ENCODE measurements at regions not wholly inside any gene's neighbourhood (a gene's known extent, or its start where the extent isn't known, plus 50 kb on each side); places are given as distances from the start of the nearest gene placed in this dataset.
"Not testable (repeated sequence)": the region's sequence is repeated elsewhere in the genome, so short reads cannot be mapped to it uniquely, and the experiment has no call there.

DNA sequence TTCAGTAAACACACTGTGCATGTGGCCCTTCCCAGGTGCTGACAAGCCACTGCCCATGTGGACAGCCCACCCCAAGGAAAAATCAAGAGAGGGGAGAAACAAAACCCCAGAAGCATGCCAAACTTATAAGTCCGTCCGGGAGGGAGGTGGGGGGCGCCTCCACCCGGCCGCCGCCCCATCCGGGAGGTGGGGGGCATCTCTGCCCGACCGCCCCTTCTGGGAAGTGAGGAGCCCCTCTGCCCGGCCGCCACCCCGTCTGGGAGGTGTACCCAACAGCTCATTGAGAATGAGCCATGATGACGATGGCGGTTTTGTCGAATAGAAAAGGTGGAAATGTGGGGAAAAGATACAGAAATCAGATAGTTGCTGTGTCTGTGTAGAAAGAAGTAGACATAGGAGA is 53.8 kb upstream of the C2CD4B start:
- DNase-seq (ENCODE audit: low spot score) = no peak

DNA sequence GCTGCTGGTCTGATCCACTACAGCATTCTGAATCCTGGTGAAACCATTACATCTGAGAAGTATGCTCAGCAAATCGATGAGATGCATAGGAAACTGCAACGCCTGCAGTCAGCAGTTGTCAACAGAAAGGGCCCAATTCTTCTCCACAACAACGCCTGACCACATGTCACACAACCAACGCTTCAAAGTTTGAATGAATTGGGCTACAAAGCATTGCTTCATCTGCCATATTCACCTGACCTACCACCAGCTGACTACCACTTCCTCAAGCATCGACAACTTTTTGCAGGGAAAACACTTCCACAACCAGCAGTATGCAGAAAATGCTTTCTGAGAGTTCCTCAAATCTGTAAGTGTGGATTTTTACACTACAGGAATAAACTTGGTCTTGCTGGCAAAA is 54.7 kb upstream of the C2CD4B start:
- no peak for DNase-seq (ENCODE audit: low spot score)

DNA sequence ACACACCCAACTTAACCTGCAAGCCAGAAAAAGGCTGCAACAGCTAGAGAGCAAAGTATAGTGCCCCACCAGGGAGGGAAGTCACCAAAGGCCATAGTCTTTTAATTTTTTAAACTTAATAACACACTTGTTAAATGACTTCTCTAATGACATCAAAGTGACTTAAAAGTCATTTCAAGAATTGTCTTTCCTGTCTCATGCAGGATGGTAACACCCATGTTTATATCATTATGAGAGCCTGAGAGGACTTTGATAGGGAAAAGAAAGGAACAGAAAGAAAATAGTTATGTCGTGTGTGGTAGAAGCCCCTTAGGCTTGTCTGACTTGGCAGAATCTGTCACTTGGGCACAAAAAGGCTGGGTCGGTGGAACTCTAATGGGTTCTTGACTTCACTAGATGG is 57.9 kb upstream of the C2CD4B start:
- DNase-seq (ENCODE audit: low spot score) = no peak

DNA sequence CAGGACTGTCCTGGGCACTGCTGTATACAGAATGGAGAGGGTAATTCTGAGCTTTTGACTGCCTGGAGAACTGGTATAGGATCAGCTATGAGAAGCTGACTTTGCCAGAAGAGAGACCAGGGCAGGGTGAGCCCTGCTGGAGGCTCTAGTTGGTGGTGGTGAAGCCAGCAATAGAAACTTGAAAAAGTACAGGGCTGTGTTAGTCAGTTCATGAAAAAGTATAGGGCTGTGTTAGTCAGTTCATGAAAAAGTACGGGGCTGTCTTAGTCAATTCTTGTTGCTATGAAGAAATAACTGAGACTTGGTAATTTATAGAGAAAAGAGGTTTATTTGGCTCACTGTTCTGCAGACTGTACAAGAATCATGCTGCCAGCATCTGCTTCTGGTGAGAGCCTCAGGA is 63.5 kb upstream of the C2CD4B start:
- DNase-seq (ENCODE audit: low spot score) = no peak

DNA sequence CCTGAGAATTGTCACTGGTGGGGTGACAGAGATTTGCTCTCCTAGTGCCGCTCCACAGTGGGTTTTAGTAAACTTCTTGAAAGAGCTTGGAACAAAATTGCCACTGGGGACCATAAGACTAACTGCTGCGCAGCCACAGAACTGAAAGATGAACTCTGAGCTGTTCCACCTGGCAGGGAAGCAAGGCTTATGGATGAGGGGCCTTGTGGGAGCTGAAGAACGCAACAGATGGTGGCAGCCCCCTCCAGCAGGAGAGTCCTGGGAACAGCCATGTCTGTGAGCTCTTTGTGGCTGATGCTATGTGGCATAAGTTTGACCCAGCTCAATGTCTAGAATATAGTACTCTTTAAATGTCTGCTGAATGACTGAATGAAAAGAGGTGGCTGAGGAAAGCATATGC is 66.8 kb upstream of the C2CD4B start:
- DNase-seq (ENCODE audit: low spot score) = no peak

DNA sequence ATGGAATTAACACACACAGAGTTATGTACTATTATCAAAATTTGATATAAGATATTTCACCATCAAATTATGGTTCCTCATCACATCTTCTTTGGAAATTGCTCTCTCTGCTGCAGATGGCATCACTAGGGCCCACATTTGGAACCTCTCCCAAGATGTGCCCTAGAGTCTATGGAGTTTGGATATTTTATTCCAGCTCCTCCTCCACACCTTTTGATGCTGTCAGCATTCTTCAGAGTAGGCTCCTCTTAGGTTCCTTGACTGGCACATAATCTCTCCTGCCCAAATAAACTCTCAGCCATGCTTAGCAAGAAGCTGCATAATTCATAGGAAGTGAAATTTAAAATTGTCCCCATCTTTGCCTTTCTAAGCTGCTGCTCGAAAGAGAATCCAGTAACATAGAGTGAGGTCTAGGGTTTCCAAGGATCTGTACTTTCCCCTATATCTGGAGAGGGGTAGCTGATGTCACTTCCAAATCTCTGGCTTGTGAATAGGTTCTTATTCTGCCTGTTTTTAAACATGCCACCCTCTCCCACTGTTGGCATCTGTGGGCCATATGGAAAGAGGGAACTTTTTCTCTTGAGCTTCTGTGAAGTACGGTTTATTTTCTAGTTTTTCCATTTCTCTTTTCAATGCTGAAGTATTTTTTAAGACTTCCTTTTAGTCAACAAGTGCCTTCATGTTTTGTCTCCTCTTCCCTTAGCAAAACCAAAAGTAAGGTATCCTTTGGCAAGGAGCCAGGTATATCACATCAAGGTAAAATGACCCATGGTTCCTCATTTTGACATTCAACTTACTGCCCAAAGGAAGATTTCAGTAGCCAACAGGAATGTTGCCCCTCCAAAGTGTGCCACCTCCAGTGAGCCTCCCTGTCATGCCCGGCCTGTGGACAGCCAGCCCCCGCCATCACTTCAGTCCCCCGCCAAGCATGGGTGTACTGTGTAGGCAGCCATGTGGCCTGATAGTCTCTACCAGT is 75.3 kb upstream of the C2CD4B start:
- DNase-seq (ENCODE audit: low spot score) = no peak

DNA sequence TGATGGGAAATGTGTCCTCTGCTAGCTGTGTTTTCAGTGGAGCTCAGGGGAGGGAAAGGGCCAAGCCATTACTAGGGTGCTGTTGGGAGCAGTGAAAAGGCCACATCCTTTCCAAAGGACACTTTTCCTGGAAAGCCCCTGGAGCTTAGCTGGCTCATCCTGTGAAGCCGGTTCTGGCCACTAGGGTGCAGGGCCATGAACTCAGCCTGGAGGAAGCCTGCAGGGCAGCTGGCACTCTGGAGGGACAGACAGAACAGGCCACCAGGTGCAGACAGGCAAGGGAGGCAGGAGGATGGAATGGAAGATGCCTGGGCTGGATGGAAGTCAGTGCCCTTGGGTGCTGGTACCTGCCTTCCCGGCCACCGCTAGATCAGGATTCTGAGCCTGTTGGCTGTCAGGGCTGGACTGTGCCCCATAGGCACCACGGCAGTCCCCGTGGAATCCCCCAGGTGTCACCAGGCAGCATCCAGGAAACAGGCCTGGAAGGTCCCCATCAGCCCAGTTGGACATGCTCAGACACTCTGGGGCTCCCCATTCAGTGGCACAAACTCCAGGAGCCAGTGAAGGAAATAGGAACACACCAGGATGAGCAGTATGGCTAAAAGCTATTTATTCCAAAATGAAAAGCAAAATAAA is 76.2 kb upstream of the C2CD4B start:
- no peak for DNase-seq (ENCODE audit: low spot score)

DNA sequence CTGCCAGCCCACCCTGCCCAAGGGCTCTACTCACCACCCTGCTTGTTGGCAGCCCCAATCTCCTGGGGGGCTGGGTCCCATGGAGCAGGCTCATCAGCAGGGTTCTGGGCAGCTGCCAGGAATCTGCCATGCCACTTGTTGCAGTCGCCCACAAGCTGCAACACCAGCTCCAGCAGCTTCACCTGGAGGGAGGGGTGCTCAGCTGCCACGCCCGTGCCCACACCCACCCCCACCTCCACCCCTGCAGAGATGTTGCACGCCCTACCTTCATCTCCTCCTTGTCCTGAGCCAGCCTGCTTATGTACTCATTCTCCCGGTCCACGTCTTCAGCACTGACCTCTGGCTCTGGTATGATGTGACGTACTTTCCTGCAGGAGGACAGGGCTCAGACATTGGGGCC is 77.9 kb upstream of the C2CD4B start:
- no peak for DNase-seq (ENCODE audit: low spot score)

DNA sequence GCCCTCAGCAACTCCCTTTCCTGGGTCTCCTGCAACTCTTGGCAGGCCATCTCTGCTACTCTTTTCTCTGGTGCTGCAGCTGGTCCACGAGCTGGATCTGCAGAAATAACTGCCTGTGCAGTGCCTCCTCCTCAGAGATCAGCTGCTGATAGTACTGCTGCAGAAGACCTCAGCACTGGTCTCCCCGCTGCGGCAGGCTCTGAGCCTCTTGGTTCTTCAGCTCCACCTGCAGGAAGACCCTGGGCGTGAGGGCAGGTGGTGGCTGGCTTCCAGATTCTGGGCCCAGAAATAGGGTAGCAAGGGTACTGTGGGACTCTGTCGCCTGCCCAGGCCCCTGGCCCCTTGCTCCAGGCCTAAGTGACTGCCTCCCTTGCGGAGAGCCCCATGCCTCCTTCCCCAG is 79.7 kb upstream of the C2CD4B start:
- no peak for DNase-seq (ENCODE audit: low spot score)

DNA sequence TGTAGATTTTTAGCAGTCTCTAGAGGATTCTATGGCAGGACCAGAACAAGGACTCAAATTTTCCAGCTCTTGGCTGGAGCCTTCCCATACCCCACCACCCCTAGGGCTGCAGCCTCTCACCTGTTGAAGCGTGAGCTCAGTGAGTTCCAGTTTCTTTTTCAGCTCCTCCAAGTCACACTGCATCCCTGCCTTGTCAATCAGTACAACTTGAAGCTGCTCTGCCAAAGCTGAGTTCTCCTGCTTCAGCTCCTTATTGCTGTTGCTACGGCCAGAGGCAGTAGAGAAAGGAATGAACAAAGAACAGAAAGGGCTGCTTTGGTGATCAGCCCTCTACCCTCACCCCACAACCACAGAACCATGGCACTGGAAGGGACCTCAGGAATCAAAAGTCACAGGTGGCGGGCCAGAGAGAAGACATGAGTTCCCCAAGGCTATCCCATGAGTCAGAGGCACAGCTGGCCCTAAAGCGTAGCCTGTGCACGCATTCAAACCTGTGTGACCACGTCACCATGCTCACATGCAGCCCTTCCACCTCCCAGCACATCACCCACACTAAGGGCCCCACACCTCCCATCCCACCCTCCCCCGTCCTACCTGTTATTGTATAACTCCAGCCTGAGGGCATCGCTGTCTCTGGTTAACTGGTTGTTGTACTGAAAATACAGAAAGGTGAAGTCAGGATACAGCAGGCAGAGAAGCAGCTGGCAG is 83.3 kb upstream of the C2CD4B start:
- DNase-seq (ENCODE audit: low spot score) = no peak

DNA sequence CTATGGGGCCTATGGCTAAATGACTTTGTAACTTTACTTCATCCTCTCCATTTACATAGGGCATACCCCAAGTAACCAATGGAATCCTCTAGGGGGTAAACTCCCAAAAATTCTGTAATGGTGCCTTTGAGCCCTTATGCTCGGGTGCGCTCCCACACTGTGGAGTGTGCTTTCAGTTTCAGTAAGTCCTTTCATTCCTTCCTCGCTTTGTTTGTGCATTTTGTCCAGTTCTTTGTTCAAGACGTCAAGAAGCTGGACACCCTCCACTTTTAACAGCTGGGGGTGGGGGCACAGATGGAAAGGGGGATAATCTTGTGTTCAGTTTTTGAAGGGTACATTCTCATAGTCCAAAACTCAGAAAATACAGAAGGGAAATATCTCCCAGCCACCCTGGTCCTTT is 84.4 kb upstream of the C2CD4B start:
- no peak for DNase-seq (ENCODE audit: low spot score)

DNA sequence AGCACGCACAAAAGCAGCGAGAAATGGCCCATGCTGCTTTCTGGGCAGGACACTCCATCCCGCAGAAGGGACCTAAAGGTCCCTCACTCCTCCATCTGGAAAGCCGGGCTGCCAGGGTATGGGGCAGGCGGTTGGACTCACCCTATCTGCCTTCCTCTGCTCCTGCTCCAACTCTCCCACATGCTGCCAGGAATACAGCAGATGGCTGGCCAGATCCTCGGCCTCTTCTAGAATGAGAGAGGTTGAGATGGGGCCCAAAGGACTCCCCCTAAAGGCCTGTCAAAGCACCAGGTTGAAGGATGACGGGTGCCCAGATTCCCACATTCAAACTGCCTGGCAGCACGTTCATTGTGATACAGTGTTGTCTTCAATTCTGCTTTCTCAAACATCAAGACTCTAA is 85.1 kb upstream of the C2CD4B start:
- DNase-seq (ENCODE audit: low spot score) = no peak

DNA sequence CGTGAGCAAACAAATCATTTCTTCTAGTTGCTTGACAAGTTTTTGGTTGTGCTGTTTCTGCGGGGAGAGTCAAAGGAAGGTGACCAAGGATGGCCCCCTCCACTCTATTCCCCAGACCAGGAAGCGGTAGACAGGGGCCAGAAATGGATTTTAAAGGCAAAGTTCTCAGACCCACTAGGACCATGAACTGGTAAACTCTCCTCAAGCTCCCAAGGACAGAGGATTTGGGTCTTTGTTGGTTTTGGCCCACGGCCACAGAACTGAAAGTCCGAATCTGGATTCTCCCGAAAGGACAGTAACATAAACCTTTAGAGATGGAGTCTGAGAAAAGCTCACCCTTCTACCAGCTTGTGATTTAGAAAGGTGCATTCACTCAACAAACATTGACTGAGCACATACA is 85.9 kb upstream of the C2CD4B start:
- no peak for DNase-seq (ENCODE audit: low spot score)

DNA sequence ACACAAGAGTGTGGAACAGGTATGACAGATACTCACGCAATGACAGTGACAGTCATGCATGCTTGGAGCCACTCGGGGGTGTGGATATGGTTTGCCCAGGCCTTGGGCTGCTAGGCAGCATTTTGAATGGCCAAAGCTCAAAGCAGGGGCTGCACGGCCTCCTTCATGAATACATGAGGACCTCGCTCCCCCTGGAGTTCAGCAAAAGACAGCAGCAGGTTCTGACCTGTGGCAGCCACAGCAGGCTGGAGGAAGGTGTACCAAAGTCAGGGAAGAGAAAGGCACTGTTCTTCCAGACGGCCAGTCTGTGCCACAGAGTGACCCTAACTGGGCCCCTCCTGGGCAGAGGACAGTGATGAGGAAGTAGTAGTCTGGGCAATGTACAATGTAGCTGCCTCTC is 88.2 kb upstream of the C2CD4B start:
- DNase-seq (ENCODE audit: low spot score) = no peak

DNA sequence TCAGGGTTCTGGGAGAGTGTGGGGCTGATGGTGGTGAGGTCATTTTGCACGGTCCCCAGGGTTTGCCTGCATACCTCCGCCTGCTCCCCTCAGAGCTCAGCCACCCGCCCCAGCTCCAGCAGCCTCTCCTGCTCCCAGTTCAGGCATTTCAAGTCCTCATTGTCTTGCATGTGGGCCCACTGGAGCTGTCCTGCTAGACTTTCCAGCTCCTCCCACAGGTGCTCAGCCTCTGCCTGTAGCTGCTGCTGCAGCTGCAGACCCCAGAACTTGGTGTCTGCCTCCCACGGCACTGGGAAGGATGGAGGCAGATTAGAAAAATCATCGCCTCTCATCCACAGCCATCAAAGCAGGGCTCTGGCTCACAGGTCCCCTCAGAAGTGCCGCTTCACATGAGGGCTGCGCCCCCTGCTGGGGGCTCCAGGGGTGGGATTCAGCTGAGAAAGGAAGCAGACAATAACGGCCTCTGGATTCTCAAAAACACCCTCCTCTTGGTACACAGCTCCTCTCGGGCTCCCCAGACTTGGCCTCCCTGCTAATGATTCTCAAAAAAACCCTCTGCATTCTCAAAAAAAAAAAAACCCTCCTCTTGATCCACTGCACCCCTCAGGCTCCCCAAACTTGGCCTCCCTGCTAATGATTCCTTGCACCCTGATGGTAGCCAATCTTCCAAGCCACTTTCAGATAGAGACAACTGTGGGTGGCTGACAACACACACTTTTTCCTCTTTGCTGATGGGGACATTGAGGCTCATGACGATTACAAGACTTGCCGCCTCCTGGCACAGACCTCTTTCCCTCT is 89.3 kb upstream of the C2CD4B start:
- DNase-seq (ENCODE audit: low spot score) = no peak

DNA sequence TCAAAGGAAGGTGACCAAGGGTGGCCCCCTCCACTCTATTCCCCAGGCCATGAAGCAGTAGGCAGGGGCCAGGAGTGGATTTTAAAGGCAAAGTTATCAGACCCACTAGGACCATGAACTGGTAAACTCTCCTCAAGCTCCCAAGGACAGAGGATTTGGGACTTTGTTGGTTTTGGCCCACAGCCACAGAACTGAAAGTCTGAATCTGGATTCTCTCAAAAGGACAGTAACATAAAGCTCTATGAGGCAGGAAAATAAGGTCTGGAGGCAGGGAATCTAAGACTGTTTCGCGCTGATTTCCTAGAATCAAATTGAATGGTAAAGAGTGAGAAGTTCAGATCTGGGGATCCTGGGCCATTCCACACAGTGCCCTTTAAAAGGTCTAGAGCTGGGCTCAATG is 91.3 kb upstream of the C2CD4B start:
- DNase-seq (ENCODE audit: low spot score) = not testable (repeated sequence)

DNA sequence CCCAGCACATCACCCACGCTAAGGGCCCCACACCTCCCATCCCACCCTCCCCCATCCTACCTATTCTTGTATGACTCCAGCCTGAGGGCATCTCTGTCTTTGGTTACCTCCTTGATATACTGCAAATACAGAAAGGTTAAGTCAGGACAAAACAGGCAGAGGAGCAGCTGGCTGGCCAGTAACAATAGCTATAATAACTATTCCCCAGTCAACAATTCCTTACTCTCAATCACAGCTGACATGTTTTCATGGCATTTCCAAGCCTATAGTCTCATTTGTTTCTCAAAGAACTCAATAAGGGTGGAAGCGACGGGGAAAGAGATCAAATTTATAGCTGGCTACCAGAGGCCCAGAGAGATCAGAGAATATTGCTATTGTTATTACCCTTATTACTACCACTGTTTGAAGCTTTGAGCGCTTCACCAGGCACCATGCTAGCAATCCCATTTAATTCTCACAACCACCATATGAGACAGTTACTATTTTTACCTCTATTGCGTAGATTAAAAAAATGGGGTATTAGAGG is 93.0 kb upstream of the C2CD4B start:
- DNase-seq (ENCODE audit: low spot score) = no peak

DNA sequence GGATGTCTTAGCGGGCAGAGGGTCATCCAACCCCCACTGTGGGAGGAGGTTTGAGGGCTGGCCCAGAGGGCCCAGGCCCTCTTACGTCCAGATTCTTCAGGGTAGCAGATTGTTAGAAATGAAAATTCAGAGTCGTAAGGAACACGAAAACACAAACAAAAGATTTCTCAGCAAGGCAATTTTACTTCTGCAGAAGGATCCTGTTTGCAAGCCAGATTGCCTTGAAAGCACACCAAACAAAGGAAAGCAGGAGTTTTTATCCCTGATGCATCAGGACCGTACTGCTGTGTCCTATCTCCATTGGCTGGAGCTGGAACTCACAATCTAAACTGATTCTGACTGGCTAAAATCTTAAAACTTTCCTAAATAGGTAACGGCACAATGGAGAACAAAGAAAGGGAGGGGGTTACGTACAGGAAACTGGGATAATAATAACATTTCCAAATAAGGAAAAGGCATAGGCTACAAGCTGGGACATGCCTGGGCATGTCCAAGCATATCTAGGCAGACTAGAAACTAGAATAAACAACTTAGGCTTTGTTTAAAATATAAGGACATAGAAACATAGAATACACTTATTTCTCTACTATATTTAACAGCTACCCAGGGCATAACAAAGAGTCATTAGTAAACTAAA is 97.3 kb upstream of the C2CD4B start:
- DNase-seq (ENCODE audit: low spot score) = no peak

DNA sequence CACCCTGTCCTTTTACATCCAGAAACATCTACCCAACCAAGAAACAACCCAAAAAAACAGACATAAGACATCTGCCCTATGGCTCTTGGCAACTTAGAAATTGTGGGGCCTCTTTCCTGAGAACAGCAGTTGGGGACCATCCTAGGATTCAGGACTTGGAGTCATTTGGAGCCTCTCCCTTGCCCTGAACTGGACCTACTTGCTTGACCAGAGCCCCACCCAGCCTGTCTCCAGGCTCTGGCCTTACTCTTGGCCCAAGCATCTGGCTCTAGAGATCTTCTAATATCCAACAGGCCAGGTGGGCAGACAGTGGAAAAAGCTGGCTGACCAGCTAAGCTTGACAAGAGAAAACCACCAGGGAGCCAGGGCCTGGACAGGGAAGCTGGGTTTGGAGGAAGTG is 99.1 kb upstream of the C2CD4B start:
- no peak for DNase-seq (ENCODE audit: low spot score)

DNA sequence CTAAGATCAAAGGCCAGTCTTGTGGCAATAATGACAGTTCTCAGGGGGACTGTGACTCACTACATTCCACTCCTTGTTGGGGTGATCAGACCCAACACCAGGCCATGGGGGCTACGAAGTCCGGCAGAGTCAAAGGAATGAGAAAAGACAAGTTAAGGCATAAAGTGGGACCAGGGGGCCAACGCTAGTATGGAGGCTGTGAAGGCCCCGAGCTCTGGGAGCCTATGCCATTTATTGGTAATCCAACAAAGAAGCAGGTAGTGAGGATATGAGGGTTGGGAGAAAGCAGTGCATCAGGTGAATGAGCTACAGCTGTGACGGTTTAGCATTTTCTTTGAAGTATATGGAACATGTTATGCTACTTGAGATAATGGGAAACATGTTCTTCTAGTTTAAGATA is 104.4 kb upstream of the C2CD4B start:
- no peak for DNase-seq (ENCODE audit: low spot score)
